ENCODE measurements at regions not wholly inside any gene's neighbourhood (a gene's known extent, or its start where the extent isn't known, plus 50 kb on each side); places are given as distances from the start of the nearest gene placed in this dataset.

DNA sequence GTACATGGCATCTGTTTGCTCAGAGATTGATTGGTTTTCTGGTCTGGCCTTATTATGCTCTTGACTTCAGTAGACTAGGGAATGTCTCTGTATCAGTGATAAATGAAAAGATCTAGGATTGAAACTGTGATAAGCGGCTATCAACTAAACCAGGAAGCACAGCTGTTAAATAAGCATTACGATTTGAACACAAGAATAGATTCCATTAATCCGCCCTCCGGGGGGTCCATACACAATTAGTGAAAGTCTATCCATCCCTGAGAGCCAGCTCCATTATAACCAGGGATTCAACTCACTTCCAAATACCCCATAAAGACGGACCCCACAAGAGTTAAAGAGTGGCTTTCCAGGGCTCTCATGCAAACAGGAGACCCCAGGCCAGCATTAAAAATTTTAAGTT lies 279.0 kb downstream of the GRIN2B start:
- H4K20me1 ChIP-seq (ENCODE audit: insufficient read depth, low read length) = no peaks in the 10 kb centered on the region
- intact Hi-C loops (cut with micrococcal nuclease; ENCODE audit: unreplicated experiment) = no loop called here
- no peak for TF ChIP-seq EZH2phosphoT487 (IDR thresholded peaks at IDR 0.05; ENCODE audit: borderline replicate concordance, low read depth, low read length)
- TF ChIP-seq, protein P1, sequence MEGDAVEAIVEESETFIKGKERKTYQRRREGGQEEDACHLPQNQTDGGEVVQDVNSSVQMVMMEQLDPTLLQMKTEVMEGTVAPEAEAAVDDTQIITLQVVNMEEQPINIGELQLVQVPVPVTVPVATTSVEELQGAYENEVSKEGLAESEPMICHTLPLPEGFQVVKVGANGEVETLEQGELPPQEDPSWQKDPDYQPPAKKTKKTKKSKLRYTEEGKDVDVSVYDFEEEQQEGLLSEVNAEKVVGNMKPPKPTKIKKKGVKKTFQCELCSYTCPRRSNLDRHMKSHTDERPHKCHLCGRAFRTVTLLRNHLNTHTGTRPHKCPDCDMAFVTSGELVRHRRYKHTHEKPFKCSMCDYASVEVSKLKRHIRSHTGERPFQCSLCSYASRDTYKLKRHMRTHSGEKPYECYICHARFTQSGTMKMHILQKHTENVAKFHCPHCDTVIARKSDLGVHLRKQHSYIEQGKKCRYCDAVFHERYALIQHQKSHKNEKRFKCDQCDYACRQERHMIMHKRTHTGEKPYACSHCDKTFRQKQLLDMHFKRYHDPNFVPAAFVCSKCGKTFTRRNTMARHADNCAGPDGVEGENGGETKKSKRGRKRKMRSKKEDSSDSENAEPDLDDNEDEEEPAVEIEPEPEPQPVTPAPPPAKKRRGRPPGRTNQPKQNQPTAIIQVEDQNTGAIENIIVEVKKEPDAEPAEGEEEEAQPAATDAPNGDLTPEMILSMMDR (conservative IDR thresholded peaks at IDR 0.05; ENCODE audit: low read length) = no peak
- no peak overlapping the region for H3K27ac ChIP-seq (ENCODE audit: low read depth, low read length, poor library complexity, severe bottlenecking)
- no peak overlapping the region for H2AFZ ChIP-seq (ENCODE audit: low read length)
- H3K9me2 ChIP-seq (ENCODE audit: insufficient read depth, low read length) = no peaks in the 10 kb centered on the region
- no peaks in the 10 kb centered on the region for H3K9me3 ChIP-seq (ENCODE audit: low read length)
- DNase-seq (ENCODE audit: low spot score) = no peak
- BruUV-seq (replicated peaks) = no TSS peak
- no peaks in the 10 kb centered on the region for H3K4me1 ChIP-seq (ENCODE audit: insufficient read depth, low read length, poor library complexity, severe bottlenecking)
- POLR2A ChIA-PET = no interaction called here
- H3K4me2 ChIP-seq (ENCODE audit: low read length) = no peak overlapping the region
- H3K4me3 ChIP-seq (ENCODE audit: low read depth, low read length, poor library complexity, severe bottlenecking) = no peak overlapping the region
- no peaks in the 10 kb centered on the region for H3K79me2 ChIP-seq (ENCODE audit: insufficient read depth, low read depth, low read length)
- H3K36me3 ChIP-seq (ENCODE audit: insufficient read depth, low read length) = no peaks in the 10 kb centered on the region
- CTCF ChIA-PET (ENCODE audit: unreplicated experiment) = no interaction called here

GRCh38 chr12:13701502-13701901 lies 279.9 kb downstream of the GRIN2B start:
- DNase-seq (ENCODE audit: low spot score) = no peak
- H2AFZ ChIP-seq (ENCODE audit: low read length) = no peak overlapping the region
- H4K20me1 ChIP-seq (ENCODE audit: insufficient read depth, low read length) = no peaks in the 10 kb centered on the region
- no TSS peak for BruUV-seq (replicated peaks)
- no peaks in the 10 kb centered on the region for H3K36me3 ChIP-seq (ENCODE audit: insufficient read depth, low read length)
- H3K27ac ChIP-seq (ENCODE audit: low read depth, low read length, poor library complexity, severe bottlenecking) = no peak overlapping the region
- no peaks in the 10 kb centered on the region for H3K79me2 ChIP-seq (ENCODE audit: insufficient read depth, low read depth, low read length)
- ChIA-PET CTCF (ENCODE audit: unreplicated experiment) (no interaction called here), POLR2A (no interaction called here)
- no peaks in the 10 kb centered on the region for H3K9me2 ChIP-seq (ENCODE audit: insufficient read depth, low read length)
- TF ChIP-seq, protein P1 (conservative IDR thresholded peaks at IDR 0.05; ENCODE audit: low read length) = no peak
- TF ChIP-seq EZH2phosphoT487 (IDR thresholded peaks at IDR 0.05; ENCODE audit: borderline replicate concordance, low read depth, low read length) = no peak
- H3K4me1 ChIP-seq (ENCODE audit: insufficient read depth, low read length, poor library complexity, severe bottlenecking) = no peaks in the 10 kb centered on the region
- no peaks in the 10 kb centered on the region for H3K9me3 ChIP-seq (ENCODE audit: low read length)
- no peak overlapping the region for H3K4me3 ChIP-seq (ENCODE audit: low read depth, low read length, poor library complexity, severe bottlenecking)
- intact Hi-C loops (cut with micrococcal nuclease; ENCODE audit: unreplicated experiment) = no loop called here
- H3K4me2 ChIP-seq (ENCODE audit: low read length) = no peak overlapping the region

GRCh38 chr12:13697973-13698372 lies 283.4 kb downstream of the GRIN2B start:
- DNase-seq (ENCODE audit: low spot score) = no peak
- no peak overlapping the region for H2AFZ ChIP-seq (ENCODE audit: low read length)
- no peak overlapping the region for H3K4me3 ChIP-seq (ENCODE audit: low read depth, low read length, poor library complexity, severe bottlenecking)
- ChIA-PET CTCF (ENCODE audit: unreplicated experiment) (no interaction called here), POLR2A (no interaction called here)
- no peaks in the 10 kb centered on the region for H3K9me2 ChIP-seq (ENCODE audit: insufficient read depth, low read length)
- no peaks in the 10 kb centered on the region for H3K4me1 ChIP-seq (ENCODE audit: insufficient read depth, low read length, poor library complexity, severe bottlenecking)
- no peak overlapping the region for H3K4me2 ChIP-seq (ENCODE audit: low read length)
- TF ChIP-seq, protein P1 (conservative IDR thresholded peaks at IDR 0.05; ENCODE audit: low read length) = no peak
- TF ChIP-seq EZH2phosphoT487 (IDR thresholded peaks at IDR 0.05; ENCODE audit: borderline replicate concordance, low read depth, low read length) = no peak
- H3K27ac ChIP-seq (ENCODE audit: low read depth, low read length, poor library complexity, severe bottlenecking) = no peak overlapping the region
- no peaks in the 10 kb centered on the region for H3K79me2 ChIP-seq (ENCODE audit: insufficient read depth, low read depth, low read length)
- no peaks in the 10 kb centered on the region for H3K36me3 ChIP-seq (ENCODE audit: insufficient read depth, low read length)
- intact Hi-C loops (cut with micrococcal nuclease; ENCODE audit: unreplicated experiment) = no loop called here
- H3K9me3 ChIP-seq (ENCODE audit: low read length) = no peaks in the 10 kb centered on the region
- H4K20me1 ChIP-seq (ENCODE audit: insufficient read depth, low read length) = no peaks in the 10 kb centered on the region
- BruUV-seq (replicated peaks) = no TSS peak
